ENCODE measurements at regions not wholly inside any gene's neighbourhood (a gene's known extent, or its start where the extent isn't known, plus 50 kb on each side); places are given as distances from the start of the nearest gene placed in this dataset.

- TF ChIP-seq PRDM15 (CRISPR knock-in tag; IDR thresholded peaks at IDR 0.05) (no peak), RBM39 (IDR thresholded peaks at IDR 0.05; ENCODE audit: low read depth, low read length, poor library complexity, severe bottlenecking) (no peak), ZFP37 (CRISPR knock-in tag; IDR thresholded peaks at IDR 0.05; ENCODE audit: borderline replicate concordance) (no peak), ZNF337 (CRISPR knock-in tag; IDR thresholded peaks at IDR 0.05; ENCODE audit: borderline replicate concordance, low read depth) (no peak), HIC2 (CRISPR knock-in tag; IDR thresholded peaks at IDR 0.05; ENCODE audit: low read depth) (no peak), ZNF709 (CRISPR knock-in tag; IDR thresholded peaks at IDR 0.05) (no peak)
- TF ChIP-seq, protein P1, sequence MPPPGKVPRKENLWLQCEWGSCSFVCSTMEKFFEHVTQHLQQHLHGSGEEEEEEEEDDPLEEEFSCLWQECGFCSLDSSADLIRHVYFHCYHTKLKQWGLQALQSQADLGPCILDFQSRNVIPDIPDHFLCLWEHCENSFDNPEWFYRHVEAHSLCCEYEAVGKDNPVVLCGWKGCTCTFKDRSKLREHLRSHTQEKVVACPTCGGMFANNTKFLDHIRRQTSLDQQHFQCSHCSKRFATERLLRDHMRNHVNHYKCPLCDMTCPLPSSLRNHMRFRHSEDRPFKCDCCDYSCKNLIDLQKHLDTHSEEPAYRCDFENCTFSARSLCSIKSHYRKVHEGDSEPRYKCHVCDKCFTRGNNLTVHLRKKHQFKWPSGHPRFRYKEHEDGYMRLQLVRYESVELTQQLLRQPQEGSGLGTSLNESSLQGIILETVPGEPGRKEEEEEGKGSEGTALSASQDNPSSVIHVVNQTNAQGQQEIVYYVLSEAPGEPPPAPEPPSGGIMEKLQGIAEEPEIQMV (CRISPR knock-in tag; IDR thresholded peaks at IDR 0.05; ENCODE audit: low read depth): no peak
Observed at GRCh38 chrX:23497919-23498318, 163.3 kb downstream of the PTCHD1 start (continued).

Data from HepG2 (cell line).